Suppressor macrophage treated with lipopolysaccharide for 4 hours (primary cell): ENCODE measurements at regions not wholly inside any gene's neighbourhood (a gene's known extent, or its start where the extent isn't known, plus 50 kb on each side); places are given as distances from the start of the nearest gene placed in this dataset.
"Not testable (repeated sequence)": the region's sequence is repeated elsewhere in the genome, so short reads cannot be mapped to it uniquely, and the experiment has no call there.

Source experiments
- DNase-seq: peaks from one replicate; pipeline ENCODE4 v3.0.0-alpha.2; 2020

DNA sequence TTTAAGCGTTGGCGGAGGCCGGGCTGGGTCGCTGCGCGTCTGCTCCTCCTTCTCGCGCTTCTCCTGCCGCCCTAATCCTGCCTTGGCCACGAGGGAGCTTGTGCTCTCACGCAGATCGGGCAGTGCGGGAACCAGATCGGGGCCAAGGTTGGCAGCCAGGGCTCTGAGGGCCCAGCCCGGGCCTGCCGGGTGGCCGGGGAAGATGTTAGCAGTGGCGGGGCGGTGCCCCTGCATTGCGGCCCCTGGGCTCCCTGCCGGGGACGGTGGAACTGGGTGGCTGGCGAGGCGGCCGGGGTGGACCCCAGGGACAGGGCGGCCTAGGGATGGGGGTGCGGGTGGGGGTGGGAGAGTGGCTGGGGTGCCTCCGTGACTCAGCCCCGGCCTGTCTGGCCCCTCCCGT lies 297.4 kb downstream of the CACNA1B start:
- DNase-seq, result not testable (repeated sequence)

DNA sequence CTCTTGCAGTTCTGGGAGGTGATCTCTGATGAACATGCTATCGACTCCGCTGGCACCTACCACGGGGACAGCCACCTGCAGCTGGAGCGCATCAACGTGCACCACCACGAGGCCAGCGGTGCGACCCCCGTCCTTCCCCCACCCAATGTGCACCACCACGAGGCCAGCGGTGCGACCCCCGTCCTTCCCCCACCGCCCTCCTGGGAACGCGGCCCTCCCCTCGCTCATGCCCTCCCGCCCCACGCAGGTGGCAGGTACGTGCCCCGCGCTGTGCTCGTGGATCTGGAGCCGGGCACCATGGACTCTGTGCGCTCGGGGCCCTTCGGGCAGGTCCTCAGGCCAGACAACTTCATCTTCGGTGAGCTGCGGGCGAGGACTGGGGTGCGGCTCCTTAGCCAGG lies 297.8 kb downstream of the CACNA1B start:
- not testable (repeated sequence) for DNase-seq

DNA sequence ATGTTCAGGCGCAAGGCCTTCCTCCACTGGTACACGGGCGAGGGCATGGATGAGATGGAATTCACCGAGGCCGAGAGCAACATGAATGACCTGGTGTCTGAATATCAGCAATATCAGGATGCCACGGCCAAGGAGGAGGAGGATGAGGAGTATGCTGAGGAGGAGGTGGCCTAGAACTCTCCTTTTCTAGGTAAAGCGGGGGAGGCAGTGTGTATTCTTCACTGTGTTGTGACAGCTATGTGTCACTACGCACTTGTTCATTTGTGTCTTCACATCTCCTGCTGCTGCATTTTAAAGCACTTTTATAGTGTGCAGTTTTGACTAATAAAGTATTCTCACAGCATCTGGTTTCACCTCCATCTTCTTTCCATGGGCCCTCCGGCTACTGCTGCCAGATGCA lies 299.5 kb downstream of the CACNA1B start:
- DNase-seq, result not testable (repeated sequence)

DNA sequence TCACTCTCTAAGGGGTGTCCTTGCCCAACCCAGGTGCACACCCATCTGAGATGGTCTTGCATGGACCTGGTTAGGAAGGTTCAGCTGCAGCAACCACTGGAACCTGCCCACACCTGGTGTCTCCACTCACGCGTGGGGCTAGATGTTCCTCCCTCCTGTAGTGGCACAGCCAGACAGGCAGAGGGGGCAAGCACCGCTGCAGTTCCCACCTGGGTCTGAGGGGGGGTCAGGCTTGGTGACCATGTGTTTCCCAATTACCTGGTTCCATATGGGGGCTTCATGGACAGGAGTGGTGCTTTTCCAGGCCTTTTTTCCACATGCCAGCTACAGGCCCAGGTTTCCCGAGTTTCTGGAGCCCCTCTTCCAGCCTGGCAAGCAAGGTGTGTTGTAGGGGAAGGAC lies 301.4 kb downstream of the CACNA1B start:
- DNase-seq, result not testable (repeated sequence)

DNA sequence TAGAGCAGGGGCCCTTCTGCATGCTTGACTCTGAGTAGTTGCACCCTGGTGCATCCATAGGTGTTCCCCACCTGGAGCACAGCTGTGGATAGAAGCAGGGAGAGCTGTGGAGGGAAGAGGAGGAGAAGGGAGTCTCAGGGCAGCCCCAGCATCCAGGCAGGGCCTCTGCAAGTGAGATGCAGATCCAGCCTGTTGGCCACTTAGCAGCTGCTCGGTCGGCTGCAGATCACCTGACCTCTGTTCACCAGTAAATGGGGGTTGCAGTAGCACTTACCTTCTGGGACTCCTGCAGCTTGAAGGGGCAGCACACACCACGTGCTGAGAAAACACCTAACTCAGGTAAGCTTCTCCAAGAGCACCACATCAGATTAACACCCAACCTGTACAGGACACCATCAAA lies 302.1 kb downstream of the CACNA1B start:
- not testable (repeated sequence) for DNase-seq

DNA sequence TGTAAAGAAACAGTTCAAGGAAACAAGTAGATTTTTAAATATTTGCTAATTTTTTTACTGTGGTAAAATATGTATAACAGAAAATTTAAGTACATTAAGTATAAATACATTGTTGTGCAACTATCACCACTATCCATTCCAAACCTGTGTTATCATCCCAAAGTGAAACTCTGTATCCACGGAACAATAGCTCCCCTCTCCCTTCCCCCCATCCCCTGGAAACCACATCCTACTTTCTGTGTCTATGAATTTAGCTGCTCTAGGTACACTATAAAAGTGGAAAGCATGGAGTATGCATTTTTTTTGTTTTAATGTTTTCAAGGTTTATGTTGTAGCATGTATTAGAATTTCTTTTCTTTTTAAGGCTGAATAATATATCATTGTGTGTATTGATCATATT lies 304.4 kb downstream of the CACNA1B start:
- DNase-seq, result not testable (repeated sequence)

DNA sequence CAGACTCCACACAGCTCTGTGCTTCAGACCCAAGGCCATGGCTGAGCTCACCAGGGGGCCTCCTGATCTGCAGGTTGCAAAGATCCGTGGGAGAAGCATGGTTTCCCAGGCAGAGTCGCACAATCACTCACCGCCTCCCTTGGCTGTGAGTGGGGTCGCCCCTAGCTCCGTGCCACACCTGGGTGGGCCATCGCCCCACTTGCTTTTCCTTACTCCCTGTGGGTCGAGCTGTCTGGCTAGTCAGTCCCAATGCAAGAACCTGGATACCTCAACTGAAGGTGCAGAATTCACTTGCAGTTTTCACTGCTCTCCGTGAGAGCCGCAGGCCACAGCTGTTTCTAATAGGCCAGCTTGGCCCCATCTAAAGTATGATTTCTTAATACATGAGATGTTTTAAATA lies 319.6 kb downstream of the CACNA1B start:
- not testable (repeated sequence) for DNase-seq

DNA sequence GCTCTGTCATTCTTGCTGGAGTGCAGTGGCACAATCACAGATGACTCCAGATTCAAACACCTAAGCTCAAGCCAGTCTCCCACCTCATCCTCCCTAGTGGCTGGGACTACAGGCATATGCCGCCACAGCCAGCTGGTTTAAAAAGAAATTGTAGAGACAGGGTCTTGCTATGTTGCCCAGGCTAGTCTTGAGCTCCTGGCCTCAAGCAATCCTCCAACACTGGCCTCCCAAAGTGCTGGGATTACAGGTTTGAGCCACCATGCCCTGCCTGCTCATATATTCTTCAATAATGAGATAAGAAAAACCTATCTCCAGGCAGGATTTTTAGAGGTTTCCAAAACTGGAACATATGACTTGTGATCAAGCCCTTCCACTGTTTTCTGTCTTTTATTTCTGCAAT lies 321.4 kb downstream of the CACNA1B start:
- not testable (repeated sequence) for DNase-seq

DNA sequence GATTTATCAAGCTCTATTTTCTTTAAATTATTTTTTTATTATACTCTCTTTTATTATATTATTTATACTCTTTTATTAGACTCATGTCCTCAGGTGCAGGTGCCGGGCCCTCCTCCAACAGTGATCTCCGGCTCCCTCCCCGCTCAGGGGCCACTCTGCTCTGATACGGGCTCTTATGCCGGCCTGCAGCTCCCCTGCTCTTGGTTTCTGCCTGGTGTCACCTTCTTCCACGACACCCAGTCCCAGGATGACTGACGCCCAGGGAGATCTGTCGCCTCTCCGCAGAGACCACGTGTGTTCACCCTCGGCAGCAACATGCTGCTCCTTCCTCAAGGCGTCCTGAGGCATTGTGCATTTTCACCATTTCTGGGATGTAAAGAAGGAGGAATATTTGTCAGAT lies 322.3 kb downstream of the CACNA1B start:
- not testable (repeated sequence) for DNase-seq

DNA sequence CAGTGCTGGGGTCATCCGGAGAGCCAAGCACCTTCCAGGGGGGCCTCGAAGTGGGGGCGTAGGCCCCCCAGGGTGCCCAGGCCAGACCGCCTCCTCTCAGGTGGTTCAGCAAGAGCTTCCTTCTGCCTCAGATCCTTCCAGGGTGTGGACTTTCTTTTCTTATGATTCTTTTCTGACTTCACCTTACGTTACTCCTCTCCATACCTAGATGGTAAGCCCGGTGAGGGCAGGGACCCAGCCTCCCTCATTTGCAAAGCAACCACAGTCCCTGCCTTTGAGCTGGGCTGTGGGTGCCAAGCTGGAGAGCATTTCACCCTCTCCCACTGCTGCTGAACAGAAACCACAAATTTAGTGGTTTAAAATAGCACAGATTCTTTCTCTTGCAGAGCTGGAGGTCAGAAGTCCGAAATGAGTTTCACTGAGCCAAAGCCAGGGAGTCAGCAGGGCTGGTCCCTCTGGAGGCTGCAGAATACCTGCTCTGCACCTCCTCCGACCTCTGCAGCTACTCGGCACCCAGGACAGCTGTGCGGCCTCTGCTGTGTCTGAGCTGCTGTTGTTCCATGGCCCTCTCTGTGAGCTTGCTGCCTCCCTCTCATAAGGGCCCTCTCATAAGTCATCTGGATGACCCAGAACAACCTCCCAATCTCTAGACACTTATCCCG lies 323.0 kb downstream of the CACNA1B start:
- not testable (repeated sequence) for DNase-seq

DNA sequence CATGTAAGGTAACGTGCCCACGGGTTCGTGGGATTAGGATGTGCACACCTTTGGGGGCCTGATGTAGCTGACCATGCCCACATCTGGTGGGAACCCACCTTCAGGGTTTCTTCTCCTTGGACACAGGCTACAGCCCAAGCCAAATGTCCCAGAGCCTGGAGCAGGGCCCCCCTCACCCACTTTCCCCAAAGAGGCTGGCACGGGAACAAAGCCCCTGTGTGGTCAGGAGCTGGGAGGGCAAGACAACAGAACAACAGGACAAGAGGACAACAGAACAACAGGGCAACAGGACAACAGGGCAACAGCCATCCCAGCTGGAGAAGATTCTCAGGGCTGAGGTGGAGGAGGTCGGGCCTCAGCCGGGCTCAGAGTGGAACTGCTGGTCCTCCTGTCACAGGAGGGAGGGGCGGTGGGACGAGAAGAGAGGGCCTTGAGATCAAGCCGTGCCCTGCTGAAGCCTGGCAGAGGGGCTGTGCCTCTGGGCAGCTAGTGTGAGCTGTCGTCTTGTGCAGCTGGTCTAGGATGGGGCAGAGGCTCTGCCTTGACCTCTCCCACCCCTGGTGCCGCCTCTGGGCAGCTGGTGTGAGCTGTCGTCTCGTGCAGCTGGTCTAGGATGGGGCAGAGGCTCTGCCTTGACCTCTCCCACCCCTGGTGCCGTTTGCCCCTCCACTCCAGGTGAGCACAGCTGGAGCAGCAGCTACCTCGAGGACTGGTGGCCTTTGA lies 323.7 kb downstream of the CACNA1B start:
- not testable (repeated sequence) for DNase-seq

DNA sequence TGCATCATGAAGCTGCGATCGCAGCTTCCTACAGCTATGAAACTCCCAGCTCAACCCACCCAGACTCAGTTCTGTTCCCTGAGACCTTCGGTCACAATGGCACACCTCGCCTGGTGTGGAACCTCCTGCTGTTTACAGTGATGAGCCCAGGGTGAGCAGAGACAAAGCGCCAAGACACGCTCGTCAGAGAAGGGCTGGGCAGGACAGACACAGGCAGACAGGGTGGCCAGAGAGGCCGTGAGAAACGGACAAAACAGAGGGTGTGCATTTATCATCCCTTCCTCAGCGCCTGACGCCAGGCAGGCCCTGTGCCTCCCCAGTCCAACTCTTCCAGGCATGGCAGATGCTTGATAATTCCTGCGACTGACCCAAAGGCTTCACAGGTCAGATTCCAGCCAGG lies 324.5 kb downstream of the CACNA1B start:
- not testable (repeated sequence) for DNase-seq

DNA sequence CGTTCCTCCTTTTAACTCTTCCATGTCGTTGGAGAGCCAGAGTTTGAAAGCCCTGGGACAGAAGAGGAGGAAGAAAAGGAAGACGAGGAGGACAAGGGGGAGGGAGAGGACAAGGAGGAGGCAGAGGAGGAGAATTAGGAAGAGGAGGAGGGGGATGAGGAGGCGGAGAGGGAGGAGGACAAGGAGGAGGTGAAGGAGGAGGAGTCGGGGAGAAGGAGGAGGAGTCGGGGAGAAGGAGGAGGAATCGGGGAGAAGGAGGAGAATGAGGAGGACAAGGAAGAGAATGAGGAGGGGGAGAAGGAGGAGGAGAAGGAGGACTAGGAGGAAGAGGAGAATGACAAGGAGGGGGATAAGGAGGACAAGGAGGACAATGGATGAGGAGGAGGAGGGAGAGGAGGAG lies 325.7 kb downstream of the CACNA1B start:
- not testable (repeated sequence) for DNase-seq

DNA sequence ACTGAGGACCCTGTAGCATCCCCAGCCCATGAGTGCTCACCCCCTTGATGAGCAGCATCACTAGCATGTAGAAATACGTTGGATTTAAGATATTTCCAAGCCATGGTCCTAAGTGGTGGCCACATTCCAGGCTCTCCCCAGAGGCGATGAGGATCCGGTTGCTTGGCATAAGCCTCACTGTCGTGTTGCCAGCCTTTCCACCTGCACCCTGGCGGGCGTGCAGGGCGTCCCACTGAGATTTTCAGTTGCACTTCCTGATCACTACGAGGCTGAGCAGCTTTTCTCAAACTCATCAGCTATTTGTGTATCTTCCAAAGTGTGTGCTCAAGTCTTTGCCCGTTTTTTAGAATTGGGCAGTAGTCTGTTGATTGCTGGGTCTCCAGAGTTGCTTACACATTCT lies 326.3 kb downstream of the CACNA1B start:
- DNase-seq, result not testable (repeated sequence)

DNA sequence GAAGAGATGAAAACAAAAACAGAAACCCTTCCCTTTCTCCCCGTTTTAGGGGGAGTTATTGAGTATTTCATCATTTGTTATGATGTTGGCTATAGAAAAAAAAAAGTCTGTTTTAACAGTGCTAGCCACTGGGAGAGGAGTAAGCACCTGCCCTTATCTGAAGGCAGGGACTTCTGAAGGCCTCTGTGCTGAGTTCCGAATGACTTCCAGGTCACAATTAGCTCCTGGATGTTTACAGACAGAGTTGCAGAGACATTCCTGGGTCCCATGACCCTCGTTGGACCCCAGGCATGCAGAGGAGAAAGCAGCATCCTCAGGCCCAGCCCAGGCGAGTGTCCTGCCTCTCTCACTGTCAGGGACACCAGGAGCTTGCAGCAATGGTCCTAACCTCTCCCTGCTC lies 328.5 kb downstream of the CACNA1B start:
- not testable (repeated sequence) for DNase-seq

DNA sequence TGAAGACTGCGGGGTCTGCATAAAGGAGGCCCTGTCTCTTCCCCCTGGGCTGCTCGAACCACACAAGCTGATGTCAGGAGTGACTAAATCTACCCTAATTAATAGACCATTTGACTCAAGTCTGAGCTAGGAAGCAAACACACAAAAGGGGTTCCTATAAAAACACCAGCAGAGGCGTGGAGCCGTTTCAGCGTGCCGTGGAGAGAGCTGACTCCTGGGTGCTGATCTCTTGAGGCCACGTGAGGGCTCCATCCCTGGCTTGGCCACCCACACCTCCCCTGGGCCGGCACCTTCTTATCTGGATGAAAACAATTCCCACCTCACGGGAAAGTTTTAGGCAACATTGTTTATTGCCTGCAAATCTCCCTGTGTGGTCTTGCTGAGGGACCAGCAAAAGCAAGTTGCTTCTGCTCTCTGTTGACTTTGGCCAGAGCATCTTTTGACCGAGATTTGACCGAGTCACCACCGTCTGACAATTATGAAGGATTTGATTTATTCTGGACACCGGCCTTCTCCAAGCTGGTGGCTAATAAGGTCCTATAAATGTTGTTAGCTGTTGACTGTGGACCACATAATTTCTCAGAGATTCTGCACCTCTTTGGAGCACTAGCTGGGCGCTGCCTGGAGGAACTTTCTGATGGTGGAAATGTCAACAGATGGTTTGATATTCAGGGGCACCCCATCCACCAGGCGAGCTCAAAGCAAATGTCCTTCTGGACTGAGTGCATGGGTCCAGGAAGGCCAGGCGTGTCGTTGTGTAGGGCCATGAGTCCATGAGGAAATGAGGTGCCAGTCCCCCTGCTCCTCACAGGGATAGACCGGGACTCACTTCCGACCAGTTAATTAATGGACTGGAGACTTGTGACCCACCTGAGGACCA lies 330.0 kb downstream of the CACNA1B start:
- not testable (repeated sequence) for DNase-seq

DNA sequence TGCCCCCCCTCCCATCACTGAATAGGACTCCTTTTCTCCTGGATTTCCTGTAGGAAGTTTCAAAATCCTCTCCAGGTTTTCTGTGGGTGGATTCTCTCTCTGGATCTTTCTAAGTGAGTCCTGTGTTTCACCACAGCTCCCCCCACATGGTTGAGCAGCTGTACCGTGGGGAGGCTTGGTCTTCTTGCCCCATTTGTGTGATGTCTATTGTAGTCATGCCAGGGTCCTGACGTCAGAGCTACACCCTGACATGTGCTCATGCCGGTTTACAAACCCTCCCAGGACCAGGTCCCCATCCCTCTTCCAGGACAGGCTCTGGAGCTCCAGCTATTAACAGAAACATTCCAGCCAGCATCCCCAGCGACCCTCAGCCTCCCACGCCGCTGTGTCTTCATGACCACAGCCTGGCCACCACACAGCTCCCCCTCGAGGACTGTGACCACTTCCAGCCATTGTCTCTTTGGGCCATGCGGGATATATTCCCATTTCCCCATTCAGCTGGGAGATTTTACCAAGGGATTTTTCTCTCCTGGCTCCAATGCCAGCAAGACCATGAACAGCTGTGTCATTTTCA lies 331.6 kb downstream of the CACNA1B start:
- DNase-seq, result peak; percentile 7

DNA sequence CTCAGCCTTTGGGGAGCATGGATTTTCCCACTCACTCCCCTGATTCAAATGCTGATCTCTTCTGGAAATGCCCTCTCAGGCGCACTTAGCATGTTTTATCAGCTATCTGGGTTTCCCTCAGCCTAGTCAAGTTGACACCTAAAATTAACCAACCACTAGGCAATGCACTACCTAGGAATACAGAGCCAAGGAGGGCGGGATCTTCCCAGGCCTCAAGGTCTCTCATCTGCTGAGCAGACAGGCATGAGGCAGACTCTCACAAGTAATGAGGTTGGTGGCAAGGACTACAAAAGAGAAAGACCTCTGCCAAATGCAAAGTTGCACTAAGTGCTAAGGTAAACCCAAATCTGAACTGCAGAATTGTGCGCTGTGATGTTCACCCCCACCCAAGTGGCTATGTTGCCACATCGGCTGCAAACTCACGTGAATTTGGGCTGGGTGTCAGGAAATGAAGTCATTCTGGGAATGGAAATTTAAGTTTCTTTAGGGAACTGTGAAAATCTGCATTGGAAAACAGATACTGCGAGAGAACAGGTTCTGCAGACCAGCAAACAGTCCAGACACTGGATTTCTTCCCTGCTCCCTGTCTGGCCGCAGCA lies 332.9 kb downstream of the CACNA1B start:
- DNase-seq, result peak; percentile 42

DNA sequence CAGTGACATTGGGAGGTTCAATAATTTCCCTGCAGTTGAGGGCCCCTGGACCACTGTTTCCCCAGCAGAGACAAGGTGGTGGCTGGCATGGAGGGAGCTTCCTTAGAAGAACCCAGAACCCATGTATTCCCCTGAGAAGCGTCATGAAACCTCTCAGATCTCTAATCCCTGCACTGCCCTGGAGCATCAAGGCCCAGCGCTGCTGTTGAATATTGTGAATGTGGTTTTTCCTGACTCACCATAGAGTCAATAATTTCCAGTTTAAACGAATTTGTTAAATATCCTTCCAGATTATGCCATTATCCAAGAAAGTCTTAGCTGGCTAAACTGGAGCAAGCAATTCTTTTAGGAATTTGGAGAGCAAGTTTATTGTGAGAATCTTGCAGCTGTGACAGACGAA lies 333.5 kb downstream of the CACNA1B start:
- not testable (repeated sequence) for DNase-seq

DNA sequence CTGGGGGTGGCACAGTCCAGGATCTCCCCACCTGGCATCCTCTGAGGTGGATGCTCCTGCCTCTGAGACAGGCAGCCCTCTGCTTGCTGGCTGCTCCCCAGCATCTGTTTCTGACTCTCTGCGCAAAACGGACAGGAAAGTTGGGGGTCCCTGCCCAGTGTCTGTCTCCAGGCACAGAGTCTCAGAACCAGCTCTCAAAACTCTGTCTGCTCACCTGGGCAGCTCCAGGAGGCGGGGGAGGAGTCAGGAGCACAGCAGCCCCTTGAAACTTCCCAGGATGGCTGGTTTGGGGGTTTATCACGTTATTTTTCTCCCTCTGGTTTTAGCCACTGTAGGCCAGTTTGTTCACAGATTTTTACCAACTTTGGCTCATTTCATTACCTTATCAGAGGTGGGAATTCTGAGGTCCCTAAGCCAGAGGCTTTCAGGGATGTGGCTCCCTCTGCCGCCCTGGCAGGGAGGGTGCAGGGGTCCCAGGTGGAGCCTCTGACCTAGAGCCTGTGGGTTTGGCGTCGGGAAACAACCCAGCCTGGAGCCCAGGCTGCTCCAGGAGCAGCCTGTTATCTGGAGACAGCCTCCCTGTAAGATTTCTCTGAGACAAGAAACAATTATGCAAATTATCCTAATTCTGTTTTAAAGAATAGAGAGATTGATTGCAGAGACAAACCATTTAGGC lies 334.1 kb downstream of the CACNA1B start:
- DNase-seq, result not testable (repeated sequence)

DNA sequence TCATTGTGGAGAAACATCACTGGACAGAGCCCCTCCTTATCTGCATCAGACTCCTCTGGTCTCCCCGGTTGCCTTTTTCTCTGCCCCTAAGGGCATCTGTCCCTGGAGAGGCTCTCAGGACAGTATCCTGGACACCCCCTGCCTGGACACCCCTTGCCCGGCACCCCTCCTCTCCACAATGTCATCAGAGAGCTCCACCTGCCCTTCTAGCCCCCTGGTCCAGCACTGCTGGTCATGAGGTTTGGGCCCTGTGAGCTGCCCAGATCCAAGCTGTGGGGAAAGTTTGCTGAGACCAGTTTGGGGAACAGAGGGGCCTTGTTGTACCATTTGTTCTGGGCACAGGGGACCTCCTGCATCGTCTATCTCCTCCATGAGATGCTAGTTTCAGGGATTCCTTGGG lies 335.2 kb downstream of the CACNA1B start:
- DNase-seq, result not testable (repeated sequence)

DNA sequence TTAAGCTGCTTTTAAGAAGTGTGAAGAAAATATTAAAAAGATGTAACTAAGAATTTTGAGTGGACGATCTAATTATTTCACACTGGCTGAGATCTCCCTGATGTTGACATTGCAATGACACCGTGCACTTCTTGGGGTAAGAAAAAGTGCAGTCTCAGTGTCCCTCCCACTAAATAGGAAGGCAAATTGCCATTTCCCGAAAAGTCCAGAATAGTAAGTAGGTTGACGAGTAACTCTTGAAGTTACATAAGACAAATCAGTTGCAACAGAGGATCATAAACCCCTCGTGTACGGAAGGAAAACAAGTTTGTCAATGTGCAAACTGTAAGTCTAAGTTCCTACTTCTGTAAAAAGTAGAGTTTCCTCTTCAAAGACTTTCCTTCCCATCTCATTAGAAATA lies 336.2 kb downstream of the CACNA1B start:
- DNase-seq, result peak; percentile 73
